ENCODE measurements at regions not wholly inside any gene's neighbourhood (a gene's known extent, or its start where the extent isn't known, plus 50 kb on each side); places are given as distances from the start of the nearest gene placed in this dataset.
"Not testable (repeated sequence)": the region's sequence is repeated elsewhere in the genome, so short reads cannot be mapped to it uniquely, and the experiment has no call there.

GRCh38 chr3:32042867-32043266 is 61.3 kb downstream of the ZNF860 start:
- H3K4me3 ChIP-seq (ENCODE audit: low read depth, low read length); DNase-seq (ENCODE audit: low read depth): not testable (repeated sequence)

- peak; percentile 98 for DNase-seq (ENCODE audit: low read depth)
- peak overlapping the region; percentile 28 for H3K4me3 ChIP-seq (ENCODE audit: low read depth, low read length)
- TF ChIP-seq, protein P1, sequence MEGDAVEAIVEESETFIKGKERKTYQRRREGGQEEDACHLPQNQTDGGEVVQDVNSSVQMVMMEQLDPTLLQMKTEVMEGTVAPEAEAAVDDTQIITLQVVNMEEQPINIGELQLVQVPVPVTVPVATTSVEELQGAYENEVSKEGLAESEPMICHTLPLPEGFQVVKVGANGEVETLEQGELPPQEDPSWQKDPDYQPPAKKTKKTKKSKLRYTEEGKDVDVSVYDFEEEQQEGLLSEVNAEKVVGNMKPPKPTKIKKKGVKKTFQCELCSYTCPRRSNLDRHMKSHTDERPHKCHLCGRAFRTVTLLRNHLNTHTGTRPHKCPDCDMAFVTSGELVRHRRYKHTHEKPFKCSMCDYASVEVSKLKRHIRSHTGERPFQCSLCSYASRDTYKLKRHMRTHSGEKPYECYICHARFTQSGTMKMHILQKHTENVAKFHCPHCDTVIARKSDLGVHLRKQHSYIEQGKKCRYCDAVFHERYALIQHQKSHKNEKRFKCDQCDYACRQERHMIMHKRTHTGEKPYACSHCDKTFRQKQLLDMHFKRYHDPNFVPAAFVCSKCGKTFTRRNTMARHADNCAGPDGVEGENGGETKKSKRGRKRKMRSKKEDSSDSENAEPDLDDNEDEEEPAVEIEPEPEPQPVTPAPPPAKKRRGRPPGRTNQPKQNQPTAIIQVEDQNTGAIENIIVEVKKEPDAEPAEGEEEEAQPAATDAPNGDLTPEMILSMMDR (IDR thresholded peaks at IDR 0.05; ENCODE audit: insufficient read depth, low read depth, low read length): no peak
Measured at GRCh38 chr3:32045091-32045915, 61.1 kb upstream of the GPD1L start.

GRCh38 chr3:32046102-32046501 is 60.3 kb upstream of the GPD1L start:
- TF ChIP-seq, protein P1 (IDR thresholded peaks at IDR 0.05; ENCODE audit: insufficient read depth, low read depth, low read length): no peak
- DNase-seq (ENCODE audit: low read depth): no peak
- no peak overlapping the region for H3K4me3 ChIP-seq (ENCODE audit: low read depth, low read length)

GRCh38 chr3:32048487-32049182 is 57.8 kb upstream of the GPD1L start:
- H3K4me3 ChIP-seq (ENCODE audit: low read depth, low read length): no peak overlapping the region
- TF ChIP-seq, protein P1 (IDR thresholded peaks at IDR 0.05; ENCODE audit: insufficient read depth, low read depth, low read length): no peak
- peak; percentile 54 for DNase-seq (ENCODE audit: low read depth)

- no peak overlapping the region for H3K4me3 ChIP-seq (ENCODE audit: low read depth, low read length)
- peak; percentile 72 for DNase-seq (ENCODE audit: low read depth)
- TF ChIP-seq, protein P1 (IDR thresholded peaks at IDR 0.05; ENCODE audit: insufficient read depth, low read depth, low read length): no peak
Measured at GRCh38 chr3:32049916-32050315, 56.5 kb upstream of the GPD1L start.

GRCh38 chr3:32052230-32052629 is 54.2 kb upstream of the GPD1L start:
- not testable (repeated sequence) for H3K4me3 ChIP-seq (ENCODE audit: low read depth, low read length); DNase-seq (ENCODE audit: low read depth)

- DNase-seq (ENCODE audit: low read depth); H3K4me3 ChIP-seq (ENCODE audit: low read depth, low read length): not testable (repeated sequence)
Measured at GRCh38 chr3:32052851-32053250, 53.6 kb upstream of the GPD1L start.

GRCh38 chr3:32056559-32057290 is 49.7 kb upstream of the GPD1L start:
- H3K4me3 ChIP-seq (ENCODE audit: low read depth, low read length): no peak overlapping the region
- no peak for DNase-seq (ENCODE audit: low read depth)
- TF ChIP-seq, protein P1 (IDR thresholded peaks at IDR 0.05; ENCODE audit: insufficient read depth, low read depth, low read length): no peak
